ENCODE measurements at regions not wholly inside any gene's neighbourhood (a gene's known extent, or its start where the extent isn't known, plus 50 kb on each side); places are given as distances from the start of the nearest gene placed in this dataset.

DNA sequence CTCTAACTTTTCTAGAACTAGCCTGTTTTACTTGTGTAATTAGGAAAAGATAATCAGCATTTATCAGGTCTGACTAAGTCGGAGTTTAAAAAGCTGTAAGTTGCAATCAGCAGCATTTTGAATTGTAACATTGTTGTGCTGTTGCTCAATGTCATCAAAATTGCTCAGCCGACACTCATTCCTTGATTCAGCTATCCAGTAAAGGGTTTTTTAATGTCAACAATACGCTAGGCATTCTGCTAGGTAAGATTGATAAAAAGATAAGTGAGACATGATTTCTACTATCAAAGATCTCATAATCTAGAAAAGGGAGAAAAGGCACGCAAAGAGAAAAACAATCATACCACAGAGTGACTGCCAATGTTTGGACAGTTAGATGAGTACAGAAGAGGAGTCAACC, 327.1 kb upstream of the CDH2 start:
- TF ChIP-seq CTCF (IDR thresholded peaks at IDR 0.05): no peak
- TF ChIP-seq ZFX (IDR thresholded peaks at IDR 0.05; ENCODE audit: borderline replicate concordance): no peak
